Stimulated activated CD8-positive, alpha-beta memory T cell treated with anti-CD3 and anti-CD28 coated beads, Interleukin-2, amount 100 ng/mL, for 1 hour (primary cell): ENCODE measurements at regions not wholly inside any gene's neighbourhood (a gene's known extent, or its start where the extent isn't known, plus 50 kb on each side); places are given as distances from the start of the nearest gene placed in this dataset.
A peak's percentile ranks its signal among the peaks of the same experiment; 100 is the strongest.
"Not testable (repeated sequence)": the region's sequence is repeated elsewhere in the genome, so short reads cannot be mapped to it uniquely, and the experiment has no call there.

Source experiments
- DNase-seq, 2 donors: peaks; one replicate each; pipeline ENCODE4 v3.0.0-alpha.2; 2020; ENCODE audit warnings: low read depth in 2 of 2

- no peak for DNase-seq
Measured at GRCh38 chr15:62365795-62366442, 200.8 kb upstream of the C2CD4B start.

GRCh38 chr15:62369454-62369853 is 204.4 kb upstream of the C2CD4B start:
- no peak for DNase-seq

- not testable (repeated sequence) for DNase-seq
Measured at GRCh38 chr15:62371683-62372082, 206.6 kb upstream of the C2CD4B start.

DNA sequence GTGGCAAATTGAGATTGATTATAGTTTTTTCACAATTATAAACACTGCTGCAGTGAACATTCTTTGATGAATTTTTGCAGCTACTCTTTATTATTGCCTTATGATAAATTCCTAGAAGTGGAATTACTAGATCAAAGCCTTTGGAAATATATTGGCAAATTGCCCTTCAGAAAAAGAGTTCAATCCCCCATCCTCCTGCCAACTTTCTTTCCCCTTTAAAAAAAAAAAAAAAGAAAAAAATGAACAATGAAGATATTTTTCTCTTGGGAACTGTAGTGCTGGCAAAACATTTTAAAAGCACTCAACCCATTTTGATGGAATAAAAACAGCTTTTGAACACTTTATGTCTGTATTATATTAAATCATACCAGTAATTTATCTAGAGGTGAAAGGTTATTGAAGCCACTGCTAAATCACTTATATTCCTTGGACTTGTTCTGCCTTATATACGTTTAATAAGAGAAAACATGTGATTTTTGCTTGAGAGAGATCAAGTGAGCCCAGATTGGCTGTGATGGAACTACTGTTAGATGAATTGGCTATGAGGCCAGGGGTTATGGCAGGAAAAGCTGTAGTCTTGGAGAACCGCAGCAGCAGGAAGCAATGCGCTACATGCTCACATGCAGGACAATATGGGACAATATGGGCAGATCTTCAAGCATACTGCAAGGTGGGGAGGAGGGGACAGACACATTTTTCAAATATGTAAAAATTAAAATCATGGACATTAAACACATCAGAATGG is 212.8 kb upstream of the C2CD4B start:
- no peak for DNase-seq

DNA sequence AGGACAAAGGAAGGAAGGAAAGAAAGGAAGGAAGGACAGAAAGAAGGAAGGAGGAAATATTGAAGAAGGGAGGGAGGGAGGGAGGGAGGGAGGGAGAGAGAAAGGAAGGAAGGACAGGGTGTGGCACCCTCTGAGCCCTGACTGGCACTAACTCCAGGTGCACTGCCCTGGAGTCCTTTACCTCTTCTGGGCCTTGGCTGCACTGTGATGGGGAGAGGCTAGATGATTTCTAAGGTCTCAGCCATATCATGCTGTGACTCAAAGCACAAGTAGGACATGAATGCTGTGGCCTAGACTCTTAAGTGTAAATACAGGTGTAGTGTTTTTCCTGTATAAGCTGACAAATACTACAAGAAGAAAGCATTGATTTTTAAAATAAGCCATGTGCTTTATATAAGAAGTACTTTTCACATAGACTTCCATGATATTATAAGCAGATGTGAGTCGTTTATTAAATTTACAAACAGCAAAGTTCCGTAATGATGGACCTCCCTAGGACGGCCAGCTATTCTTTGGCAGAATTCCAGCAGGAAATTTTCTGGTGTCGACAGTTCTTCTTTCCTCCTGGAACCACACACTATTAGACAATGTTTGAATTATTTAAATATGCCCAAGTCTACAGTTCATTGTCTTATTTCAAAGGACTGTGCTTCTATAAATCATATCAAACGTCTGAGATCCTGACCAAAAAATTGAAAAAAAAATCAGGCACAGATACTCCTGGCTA is 213.8 kb upstream of the C2CD4B start:
- no peak for DNase-seq

GRCh38 chr15:62380011-62380410 is 214.9 kb upstream of the C2CD4B start:
- no peak for DNase-seq

GRCh38 chr15:62382046-62382445 is 217.0 kb upstream of the C2CD4B start:
- DNase-seq, result no peak

DNA sequence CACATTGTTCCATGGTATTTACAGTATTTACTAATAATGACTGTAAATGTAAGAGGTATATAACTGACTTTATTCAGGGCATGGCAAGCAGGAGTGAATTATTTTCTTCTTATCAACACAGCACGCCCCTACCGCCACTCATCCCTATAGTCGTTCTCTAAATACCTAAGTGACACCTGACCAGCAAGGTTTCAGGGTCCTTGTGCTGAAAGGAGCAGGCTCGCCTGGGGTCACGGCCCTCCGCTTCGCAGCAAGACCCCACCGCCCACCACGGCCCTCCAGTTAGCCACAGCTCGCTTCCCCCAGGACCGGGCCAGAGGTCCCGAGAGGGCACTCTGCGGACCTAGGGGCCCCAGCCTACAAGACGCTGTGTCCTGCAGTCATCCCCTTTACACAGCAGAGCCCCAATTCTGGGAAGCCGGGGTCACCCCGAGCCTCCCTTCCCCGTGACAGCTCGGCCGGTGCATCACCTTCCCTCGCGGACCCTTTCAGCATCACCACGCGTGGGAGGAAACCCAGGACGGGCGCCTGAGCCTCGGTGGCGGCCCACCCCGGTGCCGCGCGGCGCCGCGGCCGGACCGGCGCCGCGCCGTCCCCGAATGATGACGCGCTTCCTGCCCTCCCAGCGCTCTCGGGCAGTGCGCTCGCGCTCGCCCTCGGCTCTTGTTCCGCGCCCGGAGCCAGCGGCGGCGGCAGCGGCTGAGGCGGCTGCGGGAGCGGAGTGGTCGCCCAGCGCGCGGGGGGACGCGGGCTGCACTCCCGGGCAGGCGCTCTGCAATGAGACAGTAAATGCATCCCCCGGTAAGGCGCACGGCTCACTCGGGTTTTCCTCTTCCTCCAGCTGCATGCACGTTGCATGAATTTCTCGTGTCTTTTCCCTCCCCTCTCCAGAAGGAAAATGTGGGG is 225.1 kb upstream of the C2CD4B start, which contains the start of gene TLN2:
Gene TLN2 (plus strand): TSS at position 666 of the 906 bp plus-strand sequence.
- peak; percentile 13 to 20 for DNase-seq

- no peak for DNase-seq
Measured at GRCh38 chr15:62390791-62391640, 225.9 kb upstream of the C2CD4B start.

- no peak for DNase-seq
Measured at GRCh38 chr15:62391641-62392262, 226.7 kb upstream of the C2CD4B start.

DNA sequence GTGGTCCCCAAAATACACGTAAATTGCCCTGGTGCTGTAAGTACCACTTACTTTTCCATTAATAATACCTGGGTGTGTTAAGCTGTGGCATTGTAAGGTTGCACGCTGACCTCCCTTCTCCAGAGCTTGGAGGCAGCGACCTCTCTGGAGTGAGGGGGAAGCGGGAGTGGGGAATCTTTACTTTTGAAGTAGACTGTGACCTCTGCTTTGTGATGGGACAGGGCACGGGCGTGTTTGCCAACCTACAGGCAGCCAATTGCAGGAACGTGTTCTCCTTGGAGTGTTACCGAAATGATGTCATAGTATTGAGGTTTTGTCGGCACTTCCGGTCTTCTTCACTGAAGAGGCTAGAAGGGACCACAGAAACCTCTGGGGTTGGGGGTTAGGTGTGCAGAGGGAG is 227.3 kb upstream of the C2CD4B start:
- DNase-seq, result no peak

DNA sequence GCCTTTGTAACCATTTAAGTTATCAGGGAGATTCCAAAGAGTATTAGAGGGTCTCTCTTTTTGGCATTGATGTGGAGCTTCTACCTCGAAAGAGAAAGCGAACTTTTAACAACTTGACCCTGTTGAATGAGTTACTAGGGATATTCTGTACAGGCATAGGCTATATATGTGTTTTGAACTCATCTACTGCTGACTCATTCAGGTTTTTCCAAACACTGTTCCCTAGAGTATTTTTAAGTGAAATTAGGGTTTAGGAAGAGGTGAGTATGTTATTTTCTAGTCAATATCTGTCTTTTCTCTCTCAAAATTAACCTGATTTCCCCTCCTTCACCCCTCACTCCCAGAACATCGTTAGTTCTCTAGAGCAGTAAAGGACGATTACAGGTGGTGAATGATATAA is 228.1 kb upstream of the C2CD4B start:
- no peak for DNase-seq

GRCh38 chr15:62394079-62394478 is 229.0 kb upstream of the C2CD4B start:
- DNase-seq, result no peak

DNA sequence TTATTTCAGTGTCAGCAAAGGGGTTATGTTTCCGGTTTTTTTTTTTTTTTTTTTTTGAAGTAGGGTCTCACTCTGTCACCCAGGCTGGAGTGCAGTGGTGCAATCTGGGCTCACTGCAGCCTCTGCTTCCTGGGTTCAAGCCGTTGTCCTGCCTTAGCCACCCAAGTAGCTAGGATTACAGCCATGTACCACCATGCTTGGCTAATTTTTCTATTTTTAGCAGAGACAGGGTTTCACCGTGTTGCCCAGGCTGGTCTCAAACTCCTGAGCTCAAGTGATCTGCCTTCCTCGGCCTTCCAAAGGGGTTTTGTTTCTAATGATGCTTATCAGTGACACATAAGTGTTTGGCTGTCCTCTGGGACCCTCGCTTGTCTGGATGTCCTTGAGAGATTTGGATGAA is 235.7 kb upstream of the C2CD4B start:
- no peak for DNase-seq

GRCh38 chr15:62402687-62403086 is 237.6 kb upstream of the C2CD4B start:
- no peak for DNase-seq

GRCh38 chr15:62403164-62403809 is 238.2 kb upstream of the C2CD4B start:
- no peak for DNase-seq

DNA sequence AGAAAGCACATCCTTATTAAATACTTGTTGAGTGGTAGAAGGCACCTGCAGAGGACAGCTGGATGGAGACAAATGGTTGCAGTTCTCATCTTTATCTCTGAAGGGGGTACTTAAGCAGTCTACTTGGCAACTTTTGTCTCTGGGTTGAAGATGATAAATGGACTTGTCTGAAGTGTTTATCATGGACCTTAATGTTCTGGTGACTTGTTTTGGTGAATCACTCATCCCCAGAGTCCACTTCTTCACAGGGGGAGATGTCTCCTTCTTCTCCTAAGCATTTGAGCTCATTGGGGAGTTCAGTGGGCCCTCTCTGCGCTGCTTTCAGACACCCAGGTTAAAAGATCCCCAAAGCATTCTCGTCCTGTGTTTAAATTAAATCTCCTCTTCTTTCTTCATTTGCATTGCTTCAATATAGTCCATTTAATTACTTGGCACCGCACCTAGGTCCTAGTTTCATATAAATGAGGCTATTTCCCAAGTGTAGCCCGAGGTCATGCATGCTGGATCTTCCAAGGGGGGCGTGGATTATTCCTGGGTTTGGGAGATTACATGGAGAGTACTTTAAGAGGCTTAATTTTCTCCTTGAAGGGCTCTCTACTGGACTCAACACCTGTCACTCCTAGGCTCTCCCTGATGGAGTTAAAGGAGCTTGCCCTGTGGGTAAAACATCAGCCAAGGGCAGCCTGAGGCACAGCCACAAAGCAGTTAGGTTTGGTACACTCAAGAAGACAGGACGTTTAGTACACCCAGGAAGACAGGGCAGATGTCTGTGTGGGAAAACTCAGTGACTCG is 239.3 kb upstream of the C2CD4B start:
- DNase-seq, result no peak

DNA sequence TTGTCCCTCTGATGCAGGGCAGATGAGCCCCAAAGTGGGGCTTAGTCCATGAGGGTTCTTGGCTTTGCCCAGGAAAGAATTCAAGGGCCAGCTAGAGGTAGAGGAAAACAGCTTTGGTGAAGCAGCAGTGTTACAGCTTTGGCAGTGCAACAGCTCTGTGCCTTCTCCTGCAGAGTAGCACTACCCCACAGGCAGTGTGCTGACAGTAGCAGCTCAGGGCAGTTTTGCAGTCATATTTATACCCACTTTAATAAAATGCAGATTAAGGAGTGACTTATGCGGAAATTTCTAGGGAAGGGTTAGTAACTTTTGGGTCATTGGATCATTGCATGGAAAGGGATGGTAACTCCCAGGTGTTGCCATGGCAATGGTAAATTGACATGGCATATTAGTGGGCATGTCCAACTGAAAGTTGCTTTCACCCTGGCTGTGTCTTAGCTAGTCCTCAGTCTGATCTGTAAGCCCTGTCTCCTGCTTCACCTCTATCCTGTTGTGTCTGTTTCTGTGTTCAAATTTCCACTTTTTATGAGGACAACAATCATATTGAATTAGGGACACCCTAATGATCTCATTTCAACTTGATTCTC is 241.3 kb upstream of the C2CD4B start:
- no peak for DNase-seq

DNA sequence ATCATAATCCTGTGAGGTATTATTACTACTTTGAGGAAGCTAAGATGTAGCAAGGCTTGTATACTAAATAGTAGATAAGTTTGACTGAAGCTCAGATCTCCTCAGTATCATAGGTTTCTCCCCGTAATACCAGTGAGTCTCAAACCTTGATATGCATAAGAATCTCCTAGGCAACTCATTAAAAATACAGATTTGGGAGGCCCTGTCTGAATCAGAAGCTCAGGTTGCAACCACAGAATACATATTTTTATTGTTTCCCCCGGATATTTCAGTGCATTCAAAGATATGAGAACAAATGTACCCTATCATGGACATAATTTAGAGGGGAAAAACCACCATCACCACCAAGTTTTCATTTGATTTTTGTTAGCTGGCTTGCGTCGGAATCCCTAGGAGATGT is 242.1 kb upstream of the C2CD4B start:
- DNase-seq, result no peak
